Stimulated activated CD4-positive, alpha-beta T cell treated with anti-CD3 and anti-CD28 coated beads, Interleukin-15, amount 100 ng/mL, for 48 hours (primary cell): ENCODE measurements at regions not wholly inside any gene's neighbourhood (a gene's known extent, or its start where the extent isn't known, plus 50 kb on each side); places are given as distances from the start of the nearest gene placed in this dataset.
"Not testable (repeated sequence)": the region's sequence is repeated elsewhere in the genome, so short reads cannot be mapped to it uniquely, and the experiment has no call there.

ENCODE experiments used
- DNase-seq, 2 donors: peaks; one replicate each; pipeline ENCODE4 v3.0.0-alpha.2; 2020; ENCODE audit warnings: low read depth in 2 of 2

DNA sequence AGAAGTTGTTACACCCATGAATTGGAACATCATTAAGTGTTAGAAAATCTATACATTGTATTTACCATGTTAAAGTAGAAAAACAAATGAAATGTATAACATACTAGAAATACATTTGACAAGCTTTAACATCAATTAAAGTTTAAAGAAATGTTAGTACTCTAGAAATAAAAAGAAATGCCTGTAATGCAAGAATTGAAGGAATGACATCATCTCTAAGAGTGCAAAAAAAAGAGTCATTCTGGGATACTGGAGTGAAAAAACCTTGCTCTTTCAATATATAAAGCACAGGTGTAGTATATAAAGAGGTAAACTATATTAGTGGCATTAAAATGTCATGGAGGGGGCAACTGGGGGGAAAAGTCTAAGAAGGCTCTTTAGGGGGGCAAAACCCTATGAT lies 210.8 kb upstream of the PLD5 start:
- DNase-seq = no peak

DNA sequence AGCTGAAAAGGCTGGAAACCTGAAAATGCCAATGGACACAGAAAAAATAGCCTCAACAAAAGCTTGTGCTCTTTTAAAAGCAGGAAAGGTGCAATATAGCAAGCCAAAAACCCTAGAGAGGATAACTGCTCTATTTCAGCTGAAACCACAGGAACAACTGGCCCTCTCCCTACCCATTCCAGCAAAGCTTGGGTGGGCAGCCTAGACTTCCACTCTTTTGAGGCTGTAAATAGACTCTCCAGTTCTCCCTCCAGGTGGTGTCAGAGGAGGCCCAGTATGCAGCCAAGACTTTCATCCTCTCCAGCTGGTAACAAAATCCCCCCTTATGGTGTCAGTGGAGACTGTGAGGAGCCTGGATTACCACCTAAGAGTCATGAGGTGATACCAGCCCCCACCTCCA lies 206.9 kb upstream of the PLD5 start:
- no peak for DNase-seq

DNA sequence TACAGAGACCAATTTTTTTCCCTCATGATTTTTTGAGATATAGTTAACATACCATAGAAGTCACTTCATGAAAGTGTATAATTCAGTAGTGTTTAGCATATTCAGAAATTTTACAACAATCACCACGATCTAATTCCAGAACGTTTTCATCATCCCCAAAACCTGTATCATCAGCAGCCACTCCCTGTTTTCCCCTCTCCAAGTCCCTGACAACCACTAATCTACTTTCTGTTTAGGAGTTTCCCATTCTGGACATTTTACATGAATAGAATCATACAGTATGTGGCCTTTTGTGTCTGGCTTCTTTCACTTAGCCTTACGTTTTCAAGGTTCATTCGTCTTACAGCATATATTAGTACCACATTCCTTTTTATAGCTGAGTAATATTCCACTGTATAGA lies 204.2 kb upstream of the PLD5 start:
- no peak for DNase-seq

DNA sequence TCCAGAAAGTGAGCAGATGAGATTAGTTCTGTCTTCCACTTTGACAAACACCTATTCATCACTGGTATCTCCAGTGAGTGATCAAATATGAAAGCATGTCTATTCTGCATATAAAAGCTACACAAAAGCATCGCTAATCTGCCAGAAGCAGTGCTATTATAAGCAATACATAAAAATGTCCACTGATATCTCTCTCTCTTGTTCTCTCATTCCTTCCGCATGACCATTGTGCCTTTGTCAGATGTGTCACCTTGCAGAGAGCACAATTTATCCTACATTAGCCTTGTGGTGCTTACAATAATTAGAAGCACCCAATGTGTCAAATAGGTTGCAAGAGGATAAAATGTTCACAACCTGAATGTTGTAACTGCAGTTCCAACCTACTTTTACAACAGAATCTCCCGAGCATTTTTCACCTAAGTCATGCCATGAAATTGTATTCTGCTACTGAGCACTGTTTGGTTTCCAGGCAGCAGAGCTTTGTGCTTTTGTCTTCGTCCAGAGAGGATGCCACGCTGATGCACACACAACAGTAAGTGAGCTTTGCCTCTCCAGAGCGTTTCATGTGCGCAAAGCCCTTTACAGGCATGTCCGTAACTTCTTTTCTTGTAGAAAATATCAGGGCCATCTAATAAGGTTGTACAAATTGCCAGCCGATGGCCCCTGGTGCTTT lies 198.7 kb upstream of the PLD5 start:
- DNase-seq = no peak

DNA sequence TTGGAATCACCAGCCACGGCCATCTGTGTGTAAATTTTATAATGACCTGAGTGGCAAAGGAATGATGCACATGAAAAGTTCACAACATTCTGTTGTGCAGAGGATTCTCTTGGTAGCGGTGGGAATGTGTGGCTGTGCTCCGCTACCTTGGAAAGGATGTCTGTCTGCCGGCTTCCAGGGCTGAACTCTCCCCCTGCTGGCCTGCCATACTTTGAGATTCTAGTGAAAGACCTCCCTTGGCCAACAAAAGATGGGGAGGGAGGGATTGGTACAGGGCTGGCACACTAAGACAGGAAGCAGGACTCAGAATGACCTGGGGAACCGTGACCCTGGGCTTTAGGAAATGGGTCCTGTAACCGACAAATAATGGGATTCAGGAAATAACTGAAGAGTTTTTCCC lies 194.5 kb upstream of the PLD5 start:
- no peak for DNase-seq

DNA sequence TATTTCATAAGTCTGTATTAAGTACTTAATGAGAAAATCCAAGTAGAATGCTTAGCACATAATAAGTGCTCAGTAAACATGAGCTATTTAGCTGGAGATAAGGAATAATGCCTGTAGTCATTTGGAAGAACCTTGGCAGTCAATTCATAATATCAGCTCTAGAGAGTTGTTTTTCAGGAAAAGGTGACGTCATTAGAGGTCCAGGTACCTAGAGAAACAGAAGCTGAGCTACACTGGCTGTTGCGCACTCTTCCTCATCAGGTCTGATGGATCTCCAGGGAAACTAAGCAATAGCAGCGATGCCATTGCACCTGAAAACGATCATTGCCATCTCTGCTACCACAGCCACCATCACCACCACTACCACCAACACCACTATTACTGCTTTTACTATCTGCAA lies 187.8 kb upstream of the PLD5 start:
- DNase-seq = no peak

DNA sequence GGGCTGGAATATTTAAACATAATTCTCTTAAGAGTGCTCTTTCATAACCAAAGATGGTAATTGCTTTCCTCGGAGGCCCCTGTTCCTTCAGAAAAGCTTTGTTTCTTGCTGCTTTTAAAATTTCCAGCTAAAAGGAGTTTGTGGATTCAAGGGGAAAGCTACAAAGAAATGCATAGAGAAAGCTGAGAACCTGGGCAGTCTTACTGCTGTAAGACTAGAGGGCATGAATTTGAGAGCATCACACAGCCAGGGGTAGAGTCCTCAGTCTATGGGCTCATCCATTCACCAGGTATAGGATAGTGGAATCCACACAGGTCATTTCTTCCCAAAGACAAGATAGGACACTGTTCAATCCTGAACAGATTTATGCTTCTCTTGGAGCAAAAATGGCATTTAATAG lies 186.3 kb upstream of the PLD5 start:
- no peak for DNase-seq

DNA sequence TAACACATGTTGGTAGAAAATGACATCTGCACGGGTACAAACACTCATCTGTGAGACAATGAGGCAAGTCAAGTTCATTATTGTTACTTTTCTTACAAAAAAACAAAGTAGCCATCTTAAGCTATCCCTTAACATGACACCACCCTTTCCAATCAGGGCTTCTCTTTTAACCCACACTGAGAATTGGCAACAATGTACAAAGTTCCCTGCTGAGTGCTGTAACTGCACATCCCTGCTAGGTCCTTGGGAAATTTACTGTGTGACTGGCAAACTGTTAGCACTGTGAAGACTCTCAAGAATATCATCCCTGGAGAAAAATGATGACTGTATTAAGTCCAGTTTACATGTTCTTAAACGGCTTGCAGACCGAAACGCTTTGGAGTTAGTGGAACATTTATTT lies 185.8 kb upstream of the PLD5 start:
- no peak for DNase-seq

DNA sequence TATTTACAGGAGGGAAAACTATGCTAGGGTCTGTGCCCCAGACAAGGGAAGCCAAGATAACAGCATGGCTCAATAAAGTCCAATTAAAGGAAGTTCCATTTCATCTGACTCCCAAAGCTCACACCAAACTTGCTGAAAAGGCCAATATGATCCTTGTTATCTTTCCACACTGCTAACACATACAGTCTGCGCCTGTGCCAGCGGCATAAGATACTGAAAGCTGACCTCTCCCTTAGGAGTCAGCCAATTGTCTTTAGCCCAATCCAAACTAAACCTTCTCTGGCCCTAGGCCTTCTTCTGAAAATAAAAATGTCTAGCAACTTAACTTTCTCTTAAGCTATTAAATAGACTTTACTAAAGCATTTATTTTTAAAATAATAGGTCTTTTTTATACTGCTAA lies 179.0 kb upstream of the PLD5 start:
- no peak for DNase-seq

DNA sequence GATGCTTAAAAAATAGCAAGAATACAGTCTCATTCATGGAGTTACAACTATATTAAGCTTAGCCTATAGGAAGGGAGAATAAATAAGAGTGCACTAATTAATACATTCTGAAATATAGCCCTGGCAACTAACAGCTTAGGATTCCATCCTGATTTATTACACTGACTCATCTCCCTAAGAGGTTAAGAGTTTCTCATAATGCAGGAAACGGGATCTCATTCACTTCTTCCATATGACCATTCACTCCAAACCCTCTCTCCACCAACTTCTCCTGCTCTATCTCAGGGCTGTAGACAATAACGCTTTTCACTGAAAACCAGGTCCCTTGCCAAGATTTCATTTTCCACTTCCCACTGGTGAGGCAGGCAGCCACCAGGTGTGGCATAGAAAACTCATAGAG lies 168.5 kb upstream of the PLD5 start:
- DNase-seq = no peak

DNA sequence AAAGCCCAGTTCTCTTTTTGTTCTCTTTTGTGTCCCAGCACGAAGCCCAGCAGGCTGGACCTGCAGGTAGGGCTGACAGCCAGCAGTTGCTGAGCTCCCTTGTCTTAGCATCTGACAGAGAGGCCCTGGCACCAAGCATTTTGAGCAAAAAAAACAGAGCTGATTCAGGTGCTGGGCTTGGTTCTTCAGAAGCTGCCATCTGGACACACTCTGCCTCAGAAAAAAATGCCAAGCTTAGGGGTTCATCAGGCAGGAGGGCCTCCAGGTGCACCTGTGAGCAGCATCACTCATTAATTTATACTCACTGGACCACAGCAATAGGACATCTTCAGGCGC lies 167.1 kb upstream of the PLD5 start:
- no peak for DNase-seq

DNA sequence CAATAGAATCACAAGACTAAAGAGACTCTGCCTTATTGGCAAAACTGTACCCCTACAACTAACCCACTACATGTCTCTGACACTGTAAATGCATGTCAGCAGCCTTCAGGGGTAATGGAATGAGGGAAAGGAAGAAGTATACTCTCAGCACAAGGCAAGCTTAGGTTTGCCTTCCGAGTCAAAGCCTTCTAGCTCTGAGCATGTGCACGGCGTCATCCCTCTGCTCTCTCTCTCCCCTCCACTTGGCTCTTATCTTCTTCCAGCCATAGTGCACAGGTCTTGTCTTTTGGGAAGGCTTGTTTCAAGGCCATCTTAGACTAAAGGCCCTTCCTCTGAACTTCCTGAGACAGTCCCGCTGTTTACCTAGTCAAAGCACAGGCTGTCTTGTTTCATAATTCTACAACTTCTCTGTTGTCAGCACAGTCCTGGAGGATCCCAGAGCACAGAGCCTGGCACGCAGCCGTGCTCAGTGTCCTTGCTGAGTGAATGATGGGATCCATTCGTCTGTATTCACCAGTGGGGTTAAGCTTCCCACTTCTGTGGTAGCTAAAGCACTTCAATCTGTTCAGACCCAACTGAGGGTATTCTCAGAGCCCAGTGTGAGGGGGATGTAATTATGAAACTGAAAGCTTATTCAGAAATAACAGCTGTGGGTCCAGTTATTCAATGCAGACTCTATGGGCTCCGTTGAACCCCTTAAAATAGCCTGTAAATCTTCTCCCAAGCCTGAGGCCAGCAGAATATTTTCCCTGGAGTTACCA lies 166.5 kb upstream of the PLD5 start:
- DNase-seq = no peak

DNA sequence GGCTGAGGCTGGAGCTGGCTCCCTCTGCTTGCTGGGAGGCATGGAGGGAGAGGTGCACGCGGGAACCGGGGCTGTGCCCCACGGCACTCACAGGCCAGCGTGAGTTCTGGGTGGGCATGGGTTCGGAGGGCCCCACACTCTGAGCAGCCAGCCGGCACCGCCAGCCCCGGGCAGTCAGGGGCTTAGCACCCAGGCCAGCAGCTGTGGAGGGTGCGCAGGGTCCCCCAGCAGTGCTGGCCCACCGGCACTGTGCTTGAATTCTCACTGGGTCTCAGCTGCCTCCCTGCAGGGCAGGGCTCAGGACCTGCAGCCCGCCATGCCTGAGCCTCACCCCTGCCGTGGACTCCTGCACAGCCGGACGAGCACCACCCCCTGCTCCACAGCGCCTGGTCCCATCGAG lies 164.9 kb upstream of the PLD5 start:
- no peak for DNase-seq

DNA sequence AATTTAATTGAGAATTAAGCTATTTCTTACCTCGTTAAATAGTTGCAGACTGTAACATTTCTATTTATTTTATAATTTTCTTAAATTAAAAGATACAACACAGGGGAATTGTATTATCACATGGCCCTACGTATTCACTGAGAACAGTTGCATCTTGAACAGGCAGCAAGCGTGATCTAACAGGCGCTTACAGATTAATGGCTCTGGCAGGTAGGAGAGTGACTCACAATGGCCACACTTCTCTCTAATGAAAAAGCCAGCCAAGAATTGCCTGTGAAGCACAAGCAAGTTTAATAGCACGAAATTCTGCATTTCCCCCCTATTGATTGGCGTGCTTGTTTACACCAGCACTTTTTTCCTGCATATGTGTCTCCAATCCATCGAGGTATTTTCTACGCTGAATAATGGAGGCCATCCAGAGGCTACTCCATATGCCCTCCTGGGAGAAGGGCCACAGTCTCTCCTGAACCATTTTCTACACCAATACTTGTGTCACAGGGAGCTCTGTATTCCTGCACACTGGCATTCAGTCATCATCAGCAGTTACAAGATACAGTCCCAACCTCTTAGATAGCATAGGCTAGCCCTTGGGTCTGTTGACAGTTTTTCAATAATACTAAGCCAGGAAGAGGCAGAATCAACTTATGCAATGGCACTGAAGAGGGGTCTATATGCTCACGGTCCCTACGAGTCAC lies 150.6 kb upstream of the PLD5 start:
- DNase-seq = no peak

DNA sequence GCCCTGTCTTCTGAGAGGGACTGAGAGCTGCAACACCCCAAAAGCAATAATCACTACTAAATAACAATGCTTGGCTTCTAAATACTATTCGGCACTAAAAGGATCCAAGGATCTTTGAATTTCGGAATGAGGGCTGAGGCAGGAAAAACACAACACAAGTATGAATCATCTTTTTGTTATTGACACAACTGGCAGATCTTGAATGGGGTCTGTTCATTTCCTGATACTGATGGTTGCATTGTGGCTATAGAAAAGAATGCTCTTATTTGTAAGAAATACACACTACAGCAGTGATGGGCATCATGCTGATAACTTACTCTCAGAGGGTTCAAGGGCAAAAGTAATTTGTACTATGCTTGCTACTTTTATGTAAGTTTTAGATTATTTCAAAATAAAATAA lies 149.2 kb upstream of the PLD5 start:
- DNase-seq = no peak

DNA sequence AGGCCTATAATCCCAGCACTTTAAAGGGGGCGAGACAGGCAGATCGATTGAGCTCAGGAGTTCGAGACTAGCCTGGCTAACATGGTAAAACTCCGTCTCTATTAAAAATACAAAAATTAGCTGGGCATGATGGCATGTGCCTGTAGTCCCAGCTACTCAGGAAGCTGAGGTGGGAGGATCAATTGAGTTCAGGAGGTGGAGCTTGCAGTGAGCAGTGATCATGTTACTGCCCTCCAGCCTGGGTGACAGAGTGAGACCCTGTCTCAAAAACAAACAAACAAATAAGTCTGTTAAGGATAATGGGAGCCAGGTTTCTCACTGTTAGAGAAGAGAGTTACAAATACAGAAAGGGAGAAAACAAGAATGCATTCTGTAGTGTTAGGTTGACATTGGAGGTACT lies 148.7 kb upstream of the PLD5 start:
- DNase-seq = not testable (repeated sequence)

DNA sequence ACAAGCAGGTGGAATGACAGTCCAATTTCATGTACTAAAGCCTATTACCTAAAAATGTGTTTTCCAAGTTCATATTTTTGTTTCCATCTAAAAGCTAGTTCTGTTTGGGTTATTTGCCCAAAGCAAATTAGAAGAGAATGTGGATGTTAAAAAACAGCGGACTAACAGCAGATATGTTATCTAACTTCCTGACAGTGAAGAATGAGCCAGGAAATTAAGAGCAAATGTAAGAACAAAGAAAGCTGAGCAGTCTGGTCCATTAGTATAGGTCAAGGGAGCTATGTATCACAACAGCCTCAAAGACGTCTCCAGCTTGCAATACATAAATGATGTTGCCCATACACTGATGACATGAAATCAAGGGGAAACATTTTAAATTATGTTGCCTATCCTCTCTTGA lies 145.5 kb upstream of the PLD5 start:
- DNase-seq = no peak

DNA sequence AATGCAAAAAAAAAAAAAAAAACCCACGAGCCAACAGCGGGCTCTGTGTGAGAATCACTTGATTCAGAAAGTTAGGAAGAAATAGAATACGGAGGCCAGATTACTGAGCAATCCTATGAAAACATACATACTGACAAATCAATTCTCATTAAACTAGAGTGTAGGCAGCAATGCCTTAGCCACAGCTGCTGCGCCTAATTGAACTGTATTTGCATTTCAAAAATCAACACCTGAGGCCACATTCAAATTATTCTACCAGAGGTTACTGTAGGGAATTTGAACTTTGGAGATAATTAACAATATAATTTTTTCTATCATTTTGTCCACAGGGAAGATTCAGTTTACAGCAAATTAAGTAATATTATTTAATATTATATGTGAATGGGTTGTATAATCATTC lies 138.4 kb upstream of the PLD5 start:
- DNase-seq = no peak

DNA sequence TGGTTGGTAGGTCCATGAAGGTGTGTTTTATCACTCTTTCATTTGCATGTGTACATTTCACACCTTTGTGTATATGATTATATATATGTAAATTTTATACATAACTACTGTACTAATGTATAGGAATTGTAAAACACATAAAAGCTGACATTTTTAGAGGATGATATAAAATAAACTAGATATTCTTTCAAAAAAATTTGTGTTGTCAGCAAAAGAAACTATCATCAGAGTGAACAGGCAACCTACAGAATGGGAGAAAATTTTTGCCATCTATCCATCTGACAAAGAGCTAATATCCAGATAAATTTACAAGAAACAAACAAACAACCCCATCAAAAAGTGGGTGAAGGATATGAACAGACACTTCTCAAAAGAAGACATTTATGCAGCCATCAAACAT lies 129.3 kb upstream of the PLD5 start:
- not testable (repeated sequence) for DNase-seq

DNA sequence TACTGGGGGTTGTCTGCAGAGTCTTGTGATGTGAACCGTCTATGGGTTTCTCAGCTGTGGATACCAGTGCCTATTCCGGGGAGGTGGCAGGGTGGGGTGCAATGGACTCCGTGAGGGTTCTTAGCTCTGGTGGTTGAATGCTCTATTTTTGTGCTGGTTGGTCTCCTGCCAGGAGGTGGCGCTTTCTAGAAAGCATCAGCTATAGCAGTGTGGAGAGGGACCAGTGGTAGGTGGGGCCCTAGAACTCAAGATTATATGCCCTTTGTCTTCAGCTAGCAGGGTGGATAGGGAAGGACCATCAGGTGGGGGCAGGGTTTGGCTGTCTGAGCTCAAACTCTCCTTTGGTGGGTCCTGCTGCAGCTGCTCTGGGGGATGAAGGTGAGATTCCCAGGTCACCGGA lies 127.3 kb upstream of the PLD5 start:
- no peak for DNase-seq

DNA sequence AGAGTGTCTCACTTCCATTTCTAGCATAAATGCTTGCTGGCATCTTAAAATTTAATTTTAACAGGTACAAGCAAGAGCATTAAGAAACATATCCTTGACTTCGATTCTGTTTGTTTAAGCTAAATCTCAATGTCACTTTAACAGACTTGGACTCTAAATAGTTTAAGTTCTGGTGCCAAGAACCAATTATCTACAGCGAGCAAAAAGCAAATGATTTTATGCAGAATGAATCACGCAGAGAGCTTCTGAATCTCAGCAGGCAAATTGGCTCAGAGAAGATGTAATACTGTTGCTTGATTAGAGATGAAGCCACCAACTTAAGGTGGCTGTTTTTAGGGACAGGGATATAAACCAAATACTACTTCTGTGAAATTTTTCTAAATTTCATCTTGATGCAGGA lies 117.0 kb upstream of the PLD5 start:
- no peak for DNase-seq

DNA sequence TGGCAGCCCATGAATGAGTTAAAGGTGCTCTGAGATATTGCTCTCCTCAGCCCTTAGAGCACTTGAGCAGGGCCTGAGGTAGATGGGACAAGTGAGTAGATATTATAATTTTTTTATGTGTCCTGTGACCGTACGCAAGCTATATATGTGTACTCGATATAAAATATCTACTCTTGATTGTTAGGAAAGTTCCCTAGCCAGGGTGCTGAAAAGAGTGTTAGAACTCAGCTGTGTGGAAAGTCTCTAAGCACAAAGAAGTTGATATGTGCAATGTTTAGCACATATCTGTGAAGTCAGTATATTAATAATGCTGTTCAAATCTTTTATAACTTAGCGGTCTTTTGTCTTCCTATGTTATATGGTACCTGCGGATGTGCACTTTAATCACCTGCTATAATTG lies 114.6 kb upstream of the PLD5 start:
- no peak for DNase-seq

DNA sequence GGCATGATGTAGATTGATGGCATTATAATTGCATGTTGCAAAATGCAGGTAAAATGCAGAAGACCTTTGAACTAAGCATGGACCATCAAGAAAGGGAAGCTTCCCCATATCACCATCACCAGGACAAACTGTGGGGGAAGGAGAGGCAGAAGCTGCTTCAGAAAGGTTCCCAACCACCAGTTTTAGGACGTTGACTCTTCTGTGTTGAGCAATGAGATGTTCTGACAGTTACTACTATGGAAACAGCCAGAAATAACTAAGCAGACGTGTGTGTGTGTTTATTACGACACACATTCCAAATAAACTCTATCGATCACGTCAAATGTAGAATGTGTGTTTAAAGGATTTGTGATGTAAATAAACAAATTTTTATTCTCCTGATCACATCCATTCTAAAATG lies 110.2 kb upstream of the PLD5 start:
- DNase-seq = no peak
